Stimulated activated CD8-positive, alpha-beta memory T cell treated with anti-CD3 and anti-CD28 coated beads, Interleukin-7, amount 100 ng/mL, for 1 hour (primary cell): ENCODE measurements at regions not wholly inside any gene's neighbourhood (a gene's known extent, or its start where the extent isn't known, plus 50 kb on each side); places are given as distances from the start of the nearest gene placed in this dataset.

Experiments used
- DNase-seq, 2 donors: peaks; one replicate each; pipeline ENCODE4 v3.0.0-alpha.2; 2020; ENCODE audit warnings: low read depth in 2 of 2

- no peak for DNase-seq
These were observed 554.3 kb upstream of the B3GALT2 start for GRCh38 chr1:193740762-193741161.

- no peak for DNase-seq
These were observed 550.1 kb upstream of the B3GALT2 start for GRCh38 chr1:193736507-193736906.

DNA sequence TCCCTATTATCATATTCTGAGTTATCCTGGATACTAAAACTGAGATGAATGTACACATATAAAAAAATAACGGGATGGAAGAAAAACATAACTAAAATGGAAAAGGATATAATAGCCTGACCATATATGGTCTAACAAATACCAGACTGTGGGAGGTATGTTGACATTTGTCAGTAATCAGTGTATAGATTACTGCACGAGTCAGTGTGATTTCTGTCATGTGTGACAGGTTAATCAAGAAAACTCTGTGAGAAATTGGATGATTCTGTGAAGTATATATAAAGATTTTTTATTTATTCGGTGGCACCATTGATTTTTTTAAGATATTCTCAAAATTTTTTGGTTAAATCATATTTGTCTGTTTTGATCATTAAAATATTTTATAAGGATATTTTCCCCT, 547.3 kb upstream of the B3GALT2 start:
- no peak for DNase-seq

DNA sequence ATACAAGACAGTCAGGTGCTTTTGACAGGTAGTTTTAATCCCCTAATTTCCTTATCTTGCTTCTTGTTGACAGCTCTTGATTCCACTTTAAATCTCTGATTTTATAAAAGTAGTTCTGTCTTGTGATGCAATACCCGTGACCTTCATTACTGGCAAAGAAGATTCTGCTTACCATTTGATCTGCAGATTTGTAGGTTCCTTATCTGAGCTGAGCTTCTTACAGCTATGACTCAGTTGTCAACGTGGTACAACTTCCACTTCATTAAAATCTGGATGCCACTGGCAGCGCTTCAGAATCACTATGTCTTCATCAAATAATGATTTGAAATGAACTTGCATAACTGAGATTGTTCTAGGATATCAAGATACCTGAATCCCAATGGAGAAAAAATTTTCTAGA, 543.6 kb upstream of the B3GALT2 start:
- DNase-seq = no peak

GRCh38 chr1:193729429-193729828, 543.0 kb upstream of the B3GALT2 start:
- DNase-seq = no peak

DNA sequence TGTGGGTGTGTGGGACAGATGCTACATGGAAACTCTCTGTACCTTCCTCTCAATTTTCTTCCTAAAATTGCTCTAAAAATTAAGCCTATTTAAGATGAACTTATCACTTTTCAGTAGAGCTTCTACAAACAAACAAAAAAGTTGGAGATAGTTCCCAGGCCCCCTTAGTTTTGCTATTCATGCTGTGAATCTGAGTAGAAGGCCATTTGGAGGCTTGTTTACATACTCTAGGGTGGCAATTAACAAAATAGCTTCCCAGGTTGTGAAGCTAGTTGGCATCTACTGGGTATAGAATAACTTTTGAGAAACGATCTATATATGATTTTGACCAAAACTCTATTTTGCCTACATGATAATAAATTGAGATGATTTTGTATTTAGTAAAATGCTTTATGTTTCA, 541.4 kb upstream of the B3GALT2 start:
- DNase-seq = no peak

GRCh38 chr1:193726722-193727121, 540.3 kb upstream of the B3GALT2 start:
- DNase-seq = no peak

DNA sequence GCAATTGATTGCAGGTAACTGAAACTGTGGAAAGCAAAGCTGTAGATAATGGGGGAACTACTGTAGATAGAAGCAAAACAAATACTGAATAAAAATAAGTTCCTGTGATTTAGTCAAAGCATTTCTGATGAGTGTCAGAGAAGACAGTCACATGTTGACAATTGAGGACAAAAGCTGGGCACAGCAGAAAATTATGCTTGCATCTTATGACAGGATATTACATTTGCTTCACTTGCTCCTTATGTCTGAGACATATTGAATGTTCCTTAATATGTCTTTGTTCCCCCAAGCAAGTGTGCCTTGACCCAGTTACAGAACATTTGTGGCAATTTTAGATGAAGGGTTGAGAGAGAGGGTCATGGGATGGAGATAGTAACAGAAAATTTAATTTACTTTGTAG, 526.0 kb upstream of the B3GALT2 start:
- DNase-seq = no peak

DNA sequence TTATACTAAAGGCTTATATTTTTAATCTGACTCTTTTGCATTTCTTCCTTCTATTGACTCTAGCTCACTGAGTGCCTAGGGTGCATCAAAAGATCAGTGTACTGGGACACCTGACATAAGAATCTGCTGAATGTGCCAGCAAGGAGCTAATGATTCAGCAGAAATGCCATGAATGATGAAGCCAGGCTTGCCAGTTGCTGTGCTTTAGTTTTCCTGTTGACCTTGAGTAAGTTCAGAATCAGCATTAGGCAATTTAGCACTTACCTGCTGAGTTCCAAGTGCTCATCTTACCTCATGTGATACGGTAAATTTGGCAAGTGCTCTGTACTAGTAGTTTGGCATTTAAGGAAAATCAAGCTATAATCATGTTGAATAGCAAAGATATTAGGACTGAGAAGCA, 523.2 kb upstream of the B3GALT2 start:
- no peak for DNase-seq

GRCh38 chr1:193707271-193708021, 521.0 kb upstream of the B3GALT2 start:
- DNase-seq = no peak

- DNase-seq = no peak
These were observed 520.4 kb upstream of the B3GALT2 start for GRCh38 chr1:193706766-193707165.

DNA sequence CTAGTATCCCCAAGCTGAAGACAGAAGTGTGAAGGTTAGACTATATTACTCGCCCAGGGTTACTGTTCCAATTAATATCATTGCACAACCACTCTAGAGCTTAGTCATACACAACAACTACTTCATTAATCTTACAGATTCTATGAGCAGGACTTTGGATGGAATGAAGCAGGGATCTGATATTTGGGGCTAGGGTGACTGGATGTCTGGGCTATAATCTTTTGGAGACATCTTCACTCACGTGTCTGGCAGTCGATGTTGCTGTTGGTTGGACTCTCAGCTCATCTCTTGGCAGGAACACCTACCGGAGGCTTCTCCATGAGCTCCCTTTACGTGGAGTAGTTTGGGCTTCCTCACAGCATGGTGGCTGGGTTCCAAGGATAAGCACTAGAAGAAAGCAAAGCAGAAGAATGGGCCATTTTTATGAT, 519.2 kb upstream of the B3GALT2 start:
- DNase-seq = no peak

DNA sequence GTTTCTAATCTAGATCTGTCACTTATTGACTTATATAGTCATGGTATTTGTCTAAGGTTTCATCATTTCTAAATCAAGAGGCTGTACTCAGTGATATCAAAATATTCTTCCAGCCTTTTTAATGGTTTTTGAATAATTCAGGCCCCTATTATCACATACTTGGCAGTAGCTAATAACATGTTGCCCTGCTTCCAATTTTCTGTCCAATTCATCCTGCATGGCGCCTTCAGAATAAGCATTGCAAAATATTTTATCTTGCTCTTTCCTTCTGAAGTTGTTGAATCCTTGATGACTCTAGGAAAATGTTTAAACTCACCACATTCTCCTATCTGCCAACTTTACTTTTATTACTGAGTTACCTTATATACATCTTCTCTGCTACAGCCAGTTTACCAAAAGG, 517.2 kb upstream of the B3GALT2 start:
- no peak for DNase-seq

DNA sequence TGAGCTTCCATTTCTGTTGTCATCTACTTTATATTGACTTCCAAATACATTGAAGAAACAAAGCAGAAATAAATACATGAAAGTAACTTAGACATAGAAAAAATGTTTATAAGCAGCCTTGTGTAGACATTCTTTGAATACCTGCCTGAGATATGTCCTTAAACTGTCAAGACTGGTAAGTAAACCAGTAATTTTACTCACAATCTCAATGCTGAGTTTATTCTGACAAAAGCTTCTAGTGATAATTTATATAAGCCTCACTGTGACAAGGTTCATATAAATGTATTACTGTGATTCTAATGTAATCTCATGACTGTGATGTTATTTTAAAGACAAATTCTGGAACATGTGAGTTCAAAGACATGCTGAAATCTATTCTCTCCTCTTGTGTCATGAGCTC, 516.7 kb upstream of the B3GALT2 start:
- no peak for DNase-seq

DNA sequence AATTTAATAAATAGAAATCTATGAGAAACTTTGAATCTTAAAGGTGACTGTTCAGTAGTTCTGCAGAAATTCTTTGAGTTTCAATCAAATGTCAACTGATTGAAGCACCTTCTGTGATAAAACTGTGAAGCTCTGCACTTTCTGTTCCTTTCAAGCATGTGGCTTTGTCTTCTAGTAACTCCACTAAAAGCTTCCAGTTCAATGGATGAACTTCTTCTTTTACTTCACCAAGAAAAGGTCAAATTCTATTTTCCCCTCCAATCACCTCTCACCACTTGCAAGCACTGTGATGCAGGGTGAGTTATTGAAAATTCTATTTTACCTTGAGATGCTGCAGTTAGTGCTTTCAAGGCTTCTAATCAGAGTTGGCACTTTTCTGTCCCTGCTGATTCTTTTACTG, 515.3 kb upstream of the B3GALT2 start:
- no peak for DNase-seq

DNA sequence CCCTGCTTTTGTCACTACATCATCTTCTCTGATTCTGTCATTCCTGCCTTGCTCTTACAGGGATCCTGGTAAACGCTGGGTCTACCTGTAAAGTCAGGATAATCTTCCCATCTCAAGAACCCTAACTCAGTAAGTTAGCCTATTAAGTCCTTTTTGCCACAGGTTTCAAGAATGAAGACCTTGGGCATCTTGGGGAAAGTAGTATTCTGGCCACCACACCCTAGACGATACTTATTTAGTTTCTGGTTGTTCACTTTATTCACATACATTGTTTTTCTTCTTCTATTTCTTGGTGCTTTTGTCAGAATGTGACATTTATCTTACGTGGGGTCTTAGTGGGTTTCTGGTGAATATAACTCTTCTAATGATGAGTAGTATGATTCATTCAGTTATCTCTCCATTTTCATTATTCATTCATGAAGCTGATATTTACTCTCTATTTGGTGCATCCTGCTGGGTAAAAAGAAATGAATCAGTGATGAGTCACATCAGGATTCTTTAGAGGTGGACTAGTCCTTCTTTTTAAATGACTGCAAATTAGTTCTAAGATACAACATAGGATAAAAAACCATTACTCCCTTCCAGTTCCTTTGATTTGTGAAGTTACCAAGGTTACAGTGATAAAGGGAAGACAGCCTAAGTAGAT, 514.4 kb upstream of the B3GALT2 start:
- no peak for DNase-seq

DNA sequence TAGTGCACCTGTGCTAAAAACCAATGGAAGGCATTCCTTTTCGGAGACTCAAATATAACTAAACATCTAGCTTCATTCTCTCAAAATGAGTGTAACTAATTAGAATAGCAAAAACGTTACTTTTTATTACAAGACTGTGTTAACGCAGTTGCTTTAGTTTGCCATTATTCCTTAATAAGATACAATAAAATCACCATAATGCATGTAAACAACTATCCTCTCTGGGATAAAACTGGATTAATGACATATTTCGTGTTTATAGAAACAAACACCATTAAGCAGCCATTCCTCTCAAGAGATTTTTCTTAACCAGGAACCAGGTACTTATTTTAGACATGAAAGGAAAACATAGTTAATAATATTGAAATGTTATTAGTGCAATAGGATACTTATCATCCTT, 512.8 kb upstream of the B3GALT2 start:
- DNase-seq = no peak

DNA sequence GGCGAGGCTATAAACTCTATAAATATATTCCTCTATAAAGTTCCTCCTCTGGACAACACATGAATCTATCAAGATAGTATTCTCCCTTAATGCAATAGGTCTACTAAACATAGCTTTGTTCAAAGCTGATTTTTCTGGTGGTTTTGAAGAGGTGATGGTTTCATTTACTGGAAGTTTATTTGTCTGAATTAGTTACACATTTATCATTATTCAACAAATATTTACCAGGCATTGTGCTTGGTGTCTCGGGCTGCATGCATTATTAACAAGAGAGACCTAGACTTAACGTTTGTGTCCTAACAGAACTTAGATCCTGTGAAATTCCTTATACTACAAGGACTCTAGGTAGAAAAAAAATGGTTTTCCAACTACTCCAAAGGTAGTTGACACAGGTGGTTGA, 511.4 kb upstream of the B3GALT2 start:
- DNase-seq = no peak

GRCh38 chr1:193697115-193697762, 510.8 kb upstream of the B3GALT2 start:
- DNase-seq = no peak

- no peak for DNase-seq
These were observed 508.3 kb upstream of the B3GALT2 start for GRCh38 chr1:193694741-193695140.

DNA sequence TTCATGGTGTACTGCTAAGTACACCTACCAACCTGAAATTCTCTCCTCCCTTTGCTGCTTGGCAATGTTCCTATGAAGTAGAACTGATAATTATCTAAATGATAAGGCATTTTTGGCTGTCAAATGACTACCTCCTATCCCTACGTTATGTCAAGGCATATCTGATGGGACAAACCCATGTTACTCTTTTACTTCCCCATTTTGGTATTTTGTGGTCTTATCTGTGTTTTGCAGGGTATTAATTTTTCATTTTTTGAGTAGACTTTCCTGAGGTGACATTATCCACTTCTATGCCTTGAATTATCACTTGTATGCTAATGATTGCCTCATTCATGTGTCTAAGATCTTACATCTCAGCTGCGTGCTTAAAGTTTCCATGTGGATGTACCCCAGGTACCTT, 499.6 kb upstream of the B3GALT2 start:
- no peak for DNase-seq

DNA sequence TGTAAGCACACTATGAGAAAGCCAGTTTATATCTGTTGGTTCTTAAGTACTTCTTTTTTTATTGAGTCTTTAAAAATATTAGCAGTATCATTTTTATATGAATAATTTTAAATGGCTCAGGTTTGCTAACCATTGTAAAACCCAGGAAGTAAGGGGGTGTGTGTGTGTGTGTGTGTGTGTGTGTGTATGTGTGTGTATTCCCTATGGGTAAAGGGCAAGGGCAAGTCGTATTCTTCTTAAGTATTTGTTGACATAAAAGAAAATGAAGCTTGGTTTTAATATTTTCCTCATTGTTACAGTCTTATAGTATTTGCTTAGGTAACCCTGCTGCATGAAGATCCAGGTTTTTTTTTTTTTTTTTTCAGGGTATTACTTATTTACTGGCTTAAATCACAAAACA, 495.0 kb upstream of the B3GALT2 start:
- DNase-seq = no peak

GRCh38 chr1:193680924-193681316, 494.5 kb upstream of the B3GALT2 start:
- DNase-seq = no peak
